RWPE2 (cell line): ENCODE measurements at regions not wholly inside any gene's neighbourhood (a gene's known extent, or its start where the extent isn't known, plus 50 kb on each side); places are given as distances from the start of the nearest gene placed in this dataset.

Experiments
- ATAC-seq: fragments of 200-7000 bp; cut with Tn5 transposase; 3 replicates; pipeline ENCODE4 v1.9.1; 2021; ENCODE audit warnings: low read depth
- DNase-seq: peaks from one replicate; pipeline ENCODE4 v3.0.0-alpha.2; 2020; ENCODE audit warnings: low spot score
- H3K27ac ChIP-seq: fragments of 450-650 bp; 2 replicates; pipeline ENCODE4 v1.5.1; 2017; ENCODE audit warnings: mild to moderate bottlenecking; ENCODE audit not compliant: poor library complexity, severe bottlenecking
- H3K27me3 ChIP-seq: fragments of 250-450 bp; sonication (Bioruptor Pico); 2 replicates; pipeline ENCODE4 v1.5.1; 2021; ENCODE audit warnings: mild to moderate bottlenecking, moderate library complexity; ENCODE audit not compliant: insufficient read depth, poor library complexity, severe bottlenecking
- H3K36me3 ChIP-seq: fragments of 250-450 bp; sonication (Bioruptor Pico); 2 replicates; pipeline ENCODE4 v1.5.1; 2020; ENCODE audit warnings: low read depth, mild to moderate bottlenecking, moderate library complexity
- H3K4me1 ChIP-seq: fragments of 250-450 bp; sonication (Bioruptor Pico); 2 replicates; pipeline ENCODE4 v1.5.1; 2021; ENCODE audit warnings: mild to moderate bottlenecking, moderate library complexity; ENCODE audit not compliant: insufficient read depth, poor library complexity, severe bottlenecking
- H3K4me3 ChIP-seq: fragments of 250-450 bp; sonication (Bioruptor Pico); 2 replicates; pipeline ENCODE4 v1.5.1; 2021; ENCODE audit warnings: mild to moderate bottlenecking, moderate library complexity; ENCODE audit not compliant: severe bottlenecking
- H3K9me3 ChIP-seq: fragments of 250-450 bp; sonication (Bioruptor Pico); 2 replicates; pipeline ENCODE4 v1.5.1; 2021; ENCODE audit warnings: mild to moderate bottlenecking, moderate library complexity; ENCODE audit not compliant: severe bottlenecking
- TF ChIP-seq, protein P1 (sequence below): fragments of 450-650 bp; IDR thresholded peaks from one replicate; pipeline ENCODE4 v1.5.1; 2017; ENCODE audit warnings: mild to moderate bottlenecking, moderate library complexity; ENCODE audit not compliant: poor library complexity, severe bottlenecking

DNA sequence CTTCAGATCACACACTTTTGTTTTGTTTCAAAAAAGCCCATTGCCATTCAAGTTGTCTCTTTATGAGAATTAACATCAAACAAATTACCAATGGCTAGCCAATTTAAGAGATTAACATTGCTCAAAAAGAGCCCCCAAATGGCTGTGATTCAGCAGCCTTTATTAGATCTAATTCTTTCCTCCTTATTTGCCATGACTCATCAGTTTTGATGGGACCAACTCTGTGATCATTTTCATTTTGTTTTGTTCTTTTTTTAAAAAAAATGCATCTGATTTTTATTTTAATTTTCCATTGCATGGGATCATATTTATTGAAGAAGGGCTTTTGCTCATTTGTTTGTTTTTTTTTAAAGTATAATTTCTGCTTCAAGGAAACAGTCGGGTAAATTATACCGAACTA lies 161.6 kb upstream of the FRMPD4 start:
- H3K27me3 ChIP-seq = no peaks in the 10 kb centered on the region
- no peaks in the 10 kb centered on the region for H3K4me1 ChIP-seq
- no peaks in the 10 kb centered on the region for H3K36me3 ChIP-seq
- no peak overlapping the region for H3K4me3 ChIP-seq
- TF ChIP-seq, protein P1, sequence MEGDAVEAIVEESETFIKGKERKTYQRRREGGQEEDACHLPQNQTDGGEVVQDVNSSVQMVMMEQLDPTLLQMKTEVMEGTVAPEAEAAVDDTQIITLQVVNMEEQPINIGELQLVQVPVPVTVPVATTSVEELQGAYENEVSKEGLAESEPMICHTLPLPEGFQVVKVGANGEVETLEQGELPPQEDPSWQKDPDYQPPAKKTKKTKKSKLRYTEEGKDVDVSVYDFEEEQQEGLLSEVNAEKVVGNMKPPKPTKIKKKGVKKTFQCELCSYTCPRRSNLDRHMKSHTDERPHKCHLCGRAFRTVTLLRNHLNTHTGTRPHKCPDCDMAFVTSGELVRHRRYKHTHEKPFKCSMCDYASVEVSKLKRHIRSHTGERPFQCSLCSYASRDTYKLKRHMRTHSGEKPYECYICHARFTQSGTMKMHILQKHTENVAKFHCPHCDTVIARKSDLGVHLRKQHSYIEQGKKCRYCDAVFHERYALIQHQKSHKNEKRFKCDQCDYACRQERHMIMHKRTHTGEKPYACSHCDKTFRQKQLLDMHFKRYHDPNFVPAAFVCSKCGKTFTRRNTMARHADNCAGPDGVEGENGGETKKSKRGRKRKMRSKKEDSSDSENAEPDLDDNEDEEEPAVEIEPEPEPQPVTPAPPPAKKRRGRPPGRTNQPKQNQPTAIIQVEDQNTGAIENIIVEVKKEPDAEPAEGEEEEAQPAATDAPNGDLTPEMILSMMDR = no peak
- H3K9me3 ChIP-seq = no peaks in the 10 kb centered on the region
- H3K27ac ChIP-seq = no peak overlapping the region
- DNase-seq = no peak
- no peak for ATAC-seq

DNA sequence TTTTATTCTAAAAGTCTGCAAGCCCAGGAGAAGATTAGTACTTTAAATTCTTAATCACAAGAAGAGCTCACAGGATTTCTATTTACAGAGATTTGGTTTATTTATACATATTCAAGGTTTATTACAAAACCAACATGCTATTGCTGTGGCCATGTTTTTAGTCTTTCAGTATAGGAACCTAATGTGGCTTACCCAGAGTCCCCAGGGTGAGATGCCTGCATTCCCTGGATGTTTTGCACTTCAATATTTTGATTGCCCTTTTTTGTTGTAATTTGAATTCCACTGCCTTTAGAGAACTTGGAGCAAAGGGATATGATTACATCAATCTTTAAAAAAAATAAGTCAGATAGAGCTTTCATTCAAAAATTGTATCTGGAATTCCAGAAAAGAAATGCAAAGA lies 146.0 kb upstream of the FRMPD4 start:
- Histone ChIP-seq H3K4me3 (no peak overlapping the region), H3K27ac (no peak overlapping the region), H3K4me1 (no peaks in the 10 kb centered on the region), H3K9me3 (no peaks in the 10 kb centered on the region), H3K36me3 (no peaks in the 10 kb centered on the region), H3K27me3 (no peaks in the 10 kb centered on the region)
- TF ChIP-seq, protein P1 = no peak
- DNase-seq (no peak), ATAC-seq (no peak)

DNA sequence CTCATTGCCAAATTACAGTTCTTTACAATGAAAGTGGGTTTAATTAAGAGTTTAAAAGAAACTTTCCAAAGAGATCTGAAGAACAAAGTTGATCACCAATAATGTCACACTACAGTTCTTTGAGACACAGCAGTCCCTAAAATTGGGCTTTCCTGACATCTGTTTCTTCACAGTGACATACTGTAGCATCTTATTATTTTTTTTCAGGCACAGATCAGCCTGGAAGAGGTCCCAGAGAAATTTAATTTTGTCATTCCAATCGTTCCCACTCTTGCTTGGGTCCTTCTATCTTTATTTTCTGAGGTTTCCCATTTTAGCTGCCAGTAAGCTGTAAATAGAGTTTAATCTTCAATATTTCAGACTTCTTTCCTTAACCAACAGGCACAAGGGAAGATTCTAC lies 143.1 kb upstream of the FRMPD4 start:
- no peak overlapping the region for H3K4me3 ChIP-seq
- no peak for DNase-seq
- H3K4me1 ChIP-seq = no peaks in the 10 kb centered on the region
- no peaks in the 10 kb centered on the region for H3K9me3 ChIP-seq
- H3K36me3 ChIP-seq = no peaks in the 10 kb centered on the region
- no peak overlapping the region for H3K27ac ChIP-seq
- TF ChIP-seq, protein P1 = no peak
- no peaks in the 10 kb centered on the region for H3K27me3 ChIP-seq
- ATAC-seq = no peak

DNA sequence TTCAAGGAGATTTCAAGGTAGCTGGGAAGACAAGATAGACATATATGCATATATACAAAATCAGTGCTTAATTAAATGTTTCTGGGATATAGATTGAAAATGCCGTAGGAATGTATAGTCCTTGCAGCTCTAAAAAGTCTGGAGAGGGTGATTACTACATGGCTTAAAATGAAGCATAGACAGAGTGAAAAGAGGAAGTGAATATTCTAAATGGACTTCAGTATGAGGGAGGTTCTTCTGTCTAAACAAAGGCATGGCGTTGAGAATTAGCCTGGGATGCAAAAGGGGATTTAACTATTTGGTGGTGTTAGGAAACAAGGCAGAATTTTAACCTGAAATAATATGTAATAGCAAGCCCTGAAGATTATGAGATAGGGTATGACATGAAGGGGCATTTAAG lies 141.5 kb upstream of the FRMPD4 start:
- Histone ChIP-seq H3K4me1 (no peaks in the 10 kb centered on the region), H3K27ac (no peak overlapping the region), H3K9me3 (no peaks in the 10 kb centered on the region), H3K36me3 (no peaks in the 10 kb centered on the region), H3K27me3 (no peaks in the 10 kb centered on the region), H3K4me3 (no peak overlapping the region)
- no peak for DNase-seq
- TF ChIP-seq, protein P1 = no peak
- no peak for ATAC-seq

DNA sequence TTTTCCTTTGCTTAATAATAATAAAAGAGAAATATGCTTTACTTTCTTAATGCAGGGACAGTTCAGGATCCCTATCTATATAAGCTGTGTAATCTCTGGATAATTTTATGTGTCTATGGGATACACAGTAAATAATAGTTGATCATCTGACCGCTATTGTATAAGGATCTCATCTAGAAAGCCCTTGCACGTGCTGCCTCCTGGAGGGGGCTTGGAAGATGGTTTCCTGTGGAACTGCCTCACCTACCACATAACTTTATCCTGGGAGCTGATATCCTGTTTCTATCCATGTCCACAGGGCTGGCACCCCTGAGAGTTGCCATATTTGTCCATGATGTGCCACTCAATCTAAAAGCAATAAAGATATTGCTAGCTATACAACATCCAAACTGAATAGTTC lies 139.3 kb upstream of the FRMPD4 start:
- Histone ChIP-seq H3K4me1 (no peaks in the 10 kb centered on the region), H3K27me3 (no peaks in the 10 kb centered on the region), H3K9me3 (no peaks in the 10 kb centered on the region), H3K36me3 (no peaks in the 10 kb centered on the region), H3K4me3 (no peak overlapping the region), H3K27ac (no peak overlapping the region)
- TF ChIP-seq, protein P1 = no peak
- ATAC-seq (no peak), DNase-seq (no peak)
